22Rv1 (cell line): ENCODE measurements at regions not wholly inside any gene's neighbourhood (a gene's known extent, or its start where the extent isn't known, plus 50 kb on each side); places are given as distances from the start of the nearest gene placed in this dataset.

Experiments
- ZFX ChIP-seq: fragments of 450-650 bp; IDR thresholded peaks from 2 replicates; pipeline ENCODE4 v1.6.1; 2017; ENCODE audit warnings: antibody characterized with exemption, borderline replicate concordance
- TF ChIP-seq, protein P1 (sequence below): fragments of 450-650 bp; IDR thresholded peaks from 2 replicates; pipeline ENCODE4 v1.5.1; 2017; ENCODE audit warnings: mild to moderate bottlenecking

GRCh38 chr6:170122651-170123050 lies 168.2 kb downstream of the DLL1 start:
- TF ChIP-seq, protein P1, sequence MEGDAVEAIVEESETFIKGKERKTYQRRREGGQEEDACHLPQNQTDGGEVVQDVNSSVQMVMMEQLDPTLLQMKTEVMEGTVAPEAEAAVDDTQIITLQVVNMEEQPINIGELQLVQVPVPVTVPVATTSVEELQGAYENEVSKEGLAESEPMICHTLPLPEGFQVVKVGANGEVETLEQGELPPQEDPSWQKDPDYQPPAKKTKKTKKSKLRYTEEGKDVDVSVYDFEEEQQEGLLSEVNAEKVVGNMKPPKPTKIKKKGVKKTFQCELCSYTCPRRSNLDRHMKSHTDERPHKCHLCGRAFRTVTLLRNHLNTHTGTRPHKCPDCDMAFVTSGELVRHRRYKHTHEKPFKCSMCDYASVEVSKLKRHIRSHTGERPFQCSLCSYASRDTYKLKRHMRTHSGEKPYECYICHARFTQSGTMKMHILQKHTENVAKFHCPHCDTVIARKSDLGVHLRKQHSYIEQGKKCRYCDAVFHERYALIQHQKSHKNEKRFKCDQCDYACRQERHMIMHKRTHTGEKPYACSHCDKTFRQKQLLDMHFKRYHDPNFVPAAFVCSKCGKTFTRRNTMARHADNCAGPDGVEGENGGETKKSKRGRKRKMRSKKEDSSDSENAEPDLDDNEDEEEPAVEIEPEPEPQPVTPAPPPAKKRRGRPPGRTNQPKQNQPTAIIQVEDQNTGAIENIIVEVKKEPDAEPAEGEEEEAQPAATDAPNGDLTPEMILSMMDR: no peak
- TF ChIP-seq ZFX: no peak
